Right kidney (tissue), 1 donor: ENCODE measurements at regions not wholly inside any gene's neighbourhood (a gene's known extent, or its start where the extent isn't known, plus 50 kb on each side); places are given as distances from the start of the nearest gene placed in this dataset.

Source experiments
- DNase-seq: peaks from one replicate; pipeline ENCODE4 v3.0.0-alpha.2; 2016

GRCh38 chr2:167424221-167424620, 535.9 kb downstream of the XIRP2 start:
- DNase-seq = no peak

GRCh38 chr2:167423731-167424130, 535.5 kb downstream of the XIRP2 start:
- no peak for DNase-seq

GRCh38 chr2:167420211-167420610, 531.9 kb downstream of the XIRP2 start:
- DNase-seq = no peak

- no peak for DNase-seq
These were observed 526.8 kb downstream of the XIRP2 start for GRCh38 chr2:167415068-167415467.

- DNase-seq = no peak
These were observed 523.1 kb downstream of the XIRP2 start for GRCh38 chr2:167411367-167411766.

GRCh38 chr2:167406558-167406957, 518.3 kb downstream of the XIRP2 start:
- no peak for DNase-seq

- no peak for DNase-seq
These were observed 516.5 kb downstream of the XIRP2 start for GRCh38 chr2:167404627-167405284.

- DNase-seq = no peak
These were observed 513.0 kb downstream of the XIRP2 start for GRCh38 chr2:167401309-167401708.

GRCh38 chr2:167400546-167400945, 512.3 kb downstream of the XIRP2 start:
- DNase-seq = no peak

GRCh38 chr2:167398873-167399272, 510.6 kb downstream of the XIRP2 start:
- no peak for DNase-seq

- DNase-seq = no peak
These were observed 500.6 kb downstream of the XIRP2 start for GRCh38 chr2:167388901-167389300.

- no peak for DNase-seq
These were observed 500.2 kb downstream of the XIRP2 start for GRCh38 chr2:167388497-167388896.

GRCh38 chr2:167386694-167387093, 498.4 kb downstream of the XIRP2 start:
- no peak for DNase-seq

GRCh38 chr2:167383610-167384194, 495.4 kb downstream of the XIRP2 start:
- DNase-seq = no peak

GRCh38 chr2:167381349-167381748, 493.1 kb downstream of the XIRP2 start:
- DNase-seq = no peak

GRCh38 chr2:167380555-167380954, 492.3 kb downstream of the XIRP2 start:
- no peak for DNase-seq

- DNase-seq = no peak
These were observed 491.8 kb downstream of the XIRP2 start for GRCh38 chr2:167380094-167380493.

GRCh38 chr2:167369083-167369482, 480.8 kb downstream of the XIRP2 start:
- DNase-seq = no peak

- no peak for DNase-seq
These were observed 480.1 kb downstream of the XIRP2 start for GRCh38 chr2:167368371-167368770.

GRCh38 chr2:167365216-167365615, 476.9 kb downstream of the XIRP2 start:
- DNase-seq = no peak

GRCh38 chr2:167361426-167361825, 473.1 kb downstream of the XIRP2 start:
- no peak for DNase-seq

GRCh38 chr2:167355821-167356220, 467.5 kb downstream of the XIRP2 start:
- DNase-seq = no peak

GRCh38 chr2:167353605-167354280, 465.5 kb downstream of the XIRP2 start:
- no peak for DNase-seq

GRCh38 chr2:167345559-167345958, 457.3 kb downstream of the XIRP2 start:
- no peak for DNase-seq
